GM12873 (cell line): ENCODE measurements at regions not wholly inside any gene's neighbourhood (a gene's known extent, or its start where the extent isn't known, plus 50 kb on each side); places are given as distances from the start of the nearest gene placed in this dataset.

Source experiments
- TF ChIP-seq, protein P1 (sequence below): IDR thresholded peaks from 2 replicates; pipeline ENCODE4 v1.5.1; 2012; ENCODE audit warnings: low read depth, mild to moderate bottlenecking, moderate library complexity, low read length, control low read depth; ENCODE audit not compliant: insufficient read depth; ENCODE audit errors: missing control alignments

- TF ChIP-seq, protein P1, sequence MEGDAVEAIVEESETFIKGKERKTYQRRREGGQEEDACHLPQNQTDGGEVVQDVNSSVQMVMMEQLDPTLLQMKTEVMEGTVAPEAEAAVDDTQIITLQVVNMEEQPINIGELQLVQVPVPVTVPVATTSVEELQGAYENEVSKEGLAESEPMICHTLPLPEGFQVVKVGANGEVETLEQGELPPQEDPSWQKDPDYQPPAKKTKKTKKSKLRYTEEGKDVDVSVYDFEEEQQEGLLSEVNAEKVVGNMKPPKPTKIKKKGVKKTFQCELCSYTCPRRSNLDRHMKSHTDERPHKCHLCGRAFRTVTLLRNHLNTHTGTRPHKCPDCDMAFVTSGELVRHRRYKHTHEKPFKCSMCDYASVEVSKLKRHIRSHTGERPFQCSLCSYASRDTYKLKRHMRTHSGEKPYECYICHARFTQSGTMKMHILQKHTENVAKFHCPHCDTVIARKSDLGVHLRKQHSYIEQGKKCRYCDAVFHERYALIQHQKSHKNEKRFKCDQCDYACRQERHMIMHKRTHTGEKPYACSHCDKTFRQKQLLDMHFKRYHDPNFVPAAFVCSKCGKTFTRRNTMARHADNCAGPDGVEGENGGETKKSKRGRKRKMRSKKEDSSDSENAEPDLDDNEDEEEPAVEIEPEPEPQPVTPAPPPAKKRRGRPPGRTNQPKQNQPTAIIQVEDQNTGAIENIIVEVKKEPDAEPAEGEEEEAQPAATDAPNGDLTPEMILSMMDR: no peak
Observed at GRCh38 chr3:167958141-167958540, 137.6 kb downstream of the GOLIM4 start.

DNA sequence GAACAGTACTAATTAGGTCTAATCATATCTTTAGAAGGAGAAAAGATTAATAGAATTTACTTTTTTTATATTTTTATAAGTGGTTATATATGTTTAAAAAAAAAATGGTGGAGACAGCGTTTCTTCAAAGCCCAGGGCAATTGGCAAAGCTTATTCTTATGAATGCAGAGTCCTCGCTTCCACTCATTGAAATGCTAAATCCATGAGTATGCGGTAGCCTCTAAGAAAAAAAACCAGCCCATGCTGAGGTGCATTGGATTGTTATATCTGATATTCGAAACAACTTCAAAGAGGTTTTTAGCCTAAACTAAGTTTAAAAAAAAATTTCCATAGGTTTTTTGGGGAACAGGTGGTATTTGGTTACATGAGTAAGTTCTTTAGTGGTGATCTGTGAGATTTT lies 142.8 kb downstream of the GOLIM4 start:
- TF ChIP-seq, protein P1: no peak

DNA sequence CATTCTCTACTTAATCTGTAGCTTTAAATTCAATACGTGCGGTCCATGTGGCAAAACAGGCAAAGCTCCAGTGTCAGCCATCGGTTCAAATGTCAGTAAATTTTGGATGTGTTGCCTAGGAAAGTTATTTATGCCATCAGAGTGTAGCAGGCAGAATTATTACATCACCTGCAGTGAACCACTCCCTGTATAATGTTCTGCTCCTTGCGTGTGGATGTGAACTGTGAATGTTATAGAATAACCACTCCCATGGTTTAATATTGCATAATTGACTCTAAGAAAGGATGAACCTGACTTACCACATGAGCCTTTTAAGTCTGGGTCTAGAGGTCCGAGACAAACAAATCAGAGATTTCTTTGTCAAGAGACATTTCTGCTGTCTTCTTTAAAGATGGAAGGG lies 145.5 kb downstream of the GOLIM4 start:
- TF ChIP-seq, protein P1: no peak

- TF ChIP-seq, protein P1: no peak
Observed at GRCh38 chr3:167941234-167941995, 154.3 kb downstream of the GOLIM4 start.

- TF ChIP-seq, protein P1: no peak
Observed at GRCh38 chr3:167940241-167940640, 155.5 kb downstream of the GOLIM4 start.

- TF ChIP-seq, protein P1: no peak
Observed at GRCh38 chr3:167938516-167938915, 157.2 kb downstream of the GOLIM4 start.

DNA sequence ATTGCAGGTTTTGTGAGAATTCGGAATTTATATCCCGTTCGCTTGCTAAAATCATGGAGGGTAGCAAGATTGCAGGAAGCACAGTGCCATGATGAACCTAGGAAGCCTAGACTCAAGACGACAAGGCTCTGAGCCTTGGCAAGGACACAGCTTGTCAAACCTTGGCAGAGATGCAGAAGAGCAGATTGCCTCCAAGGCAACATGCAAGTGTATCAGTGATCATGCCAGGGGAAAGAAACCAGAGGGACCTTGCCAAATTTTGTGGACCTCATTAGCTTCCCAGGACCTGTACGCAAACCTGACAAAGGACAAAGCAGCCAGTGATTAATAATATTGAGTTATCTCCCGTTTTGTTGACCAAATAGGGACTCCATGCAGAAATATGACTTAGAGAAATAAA lies 159.7 kb downstream of the GOLIM4 start:
- TF ChIP-seq, protein P1: no peak
